GM04504 (cell line): ENCODE measurements at regions not wholly inside any gene's neighbourhood (a gene's known extent, or its start where the extent isn't known, plus 50 kb on each side); places are given as distances from the start of the nearest gene placed in this dataset.

Source experiments
- DNase-seq: peaks from one replicate; pipeline ENCODE4 v3.0.0-alpha.2; 2012; ENCODE audit warnings: low read depth

DNA sequence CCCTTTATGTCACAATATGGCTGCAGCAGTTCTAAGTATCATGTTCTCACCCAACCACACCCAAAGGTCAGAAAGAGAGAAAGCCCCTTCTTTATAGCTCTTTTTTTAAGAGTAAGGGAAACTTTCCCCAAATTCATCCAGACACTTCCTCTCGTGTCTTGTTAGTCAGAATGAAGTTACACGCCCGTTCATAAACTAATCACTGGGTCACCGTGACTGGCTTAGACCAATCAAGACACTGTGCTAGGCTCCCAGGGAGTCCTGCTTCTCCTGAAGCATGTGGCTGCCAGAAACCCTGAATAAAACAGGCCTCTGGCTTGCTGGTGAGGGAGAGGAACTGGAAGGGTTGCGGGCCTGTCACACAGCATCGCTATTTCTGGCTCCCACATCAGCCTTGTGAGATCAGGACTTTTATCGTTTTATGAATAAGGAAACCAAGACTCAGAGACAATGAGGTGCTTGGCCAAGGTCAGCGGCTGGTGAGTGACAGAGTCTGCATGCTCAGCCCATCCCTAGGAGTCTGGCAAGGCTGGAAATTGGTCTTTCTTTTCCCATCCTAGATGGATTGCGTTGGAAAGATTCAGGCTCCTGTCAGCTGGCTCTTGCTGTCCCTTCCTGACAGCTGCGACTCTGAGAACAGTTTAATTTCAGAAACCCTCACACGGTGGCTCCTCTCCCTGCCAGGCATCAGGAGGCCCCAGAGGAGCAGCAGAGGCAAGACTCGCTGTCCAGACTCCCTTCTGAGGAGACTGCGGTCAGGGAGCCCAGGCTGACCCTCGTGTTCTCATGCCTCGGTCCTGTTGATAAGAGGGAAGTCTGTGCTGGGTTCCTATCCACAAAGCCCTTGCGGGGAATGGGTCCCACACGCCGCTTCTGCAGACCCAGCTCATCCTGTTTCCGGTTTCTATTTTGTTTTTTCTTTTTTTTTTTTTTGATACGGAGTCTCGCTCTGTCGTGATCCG is 104.5 kb upstream of the TAF1B start:
- no peak for DNase-seq

DNA sequence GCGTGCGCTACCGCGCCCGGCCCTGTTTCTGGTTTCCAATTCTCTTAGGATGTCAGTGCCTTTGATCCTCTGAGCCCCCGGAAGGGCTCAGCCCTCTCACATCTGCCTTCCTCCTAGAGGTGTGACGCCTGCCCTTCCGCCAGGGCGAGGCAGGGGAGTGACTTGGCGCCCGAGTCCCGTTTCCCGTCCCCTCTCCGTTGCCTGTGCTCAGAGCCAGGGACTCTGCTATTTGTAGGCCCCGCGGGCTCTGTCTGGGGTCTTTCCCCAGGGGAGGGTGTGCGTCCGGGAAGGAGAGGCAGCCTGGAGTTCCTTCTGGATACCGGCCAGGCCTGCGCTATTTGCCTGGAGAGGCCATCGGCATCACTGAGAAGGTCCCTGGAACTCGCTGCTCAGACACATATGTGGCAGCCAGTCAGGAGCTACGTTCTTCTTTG is 103.7 kb upstream of the TAF1B start:
- no peak for DNase-seq

DNA sequence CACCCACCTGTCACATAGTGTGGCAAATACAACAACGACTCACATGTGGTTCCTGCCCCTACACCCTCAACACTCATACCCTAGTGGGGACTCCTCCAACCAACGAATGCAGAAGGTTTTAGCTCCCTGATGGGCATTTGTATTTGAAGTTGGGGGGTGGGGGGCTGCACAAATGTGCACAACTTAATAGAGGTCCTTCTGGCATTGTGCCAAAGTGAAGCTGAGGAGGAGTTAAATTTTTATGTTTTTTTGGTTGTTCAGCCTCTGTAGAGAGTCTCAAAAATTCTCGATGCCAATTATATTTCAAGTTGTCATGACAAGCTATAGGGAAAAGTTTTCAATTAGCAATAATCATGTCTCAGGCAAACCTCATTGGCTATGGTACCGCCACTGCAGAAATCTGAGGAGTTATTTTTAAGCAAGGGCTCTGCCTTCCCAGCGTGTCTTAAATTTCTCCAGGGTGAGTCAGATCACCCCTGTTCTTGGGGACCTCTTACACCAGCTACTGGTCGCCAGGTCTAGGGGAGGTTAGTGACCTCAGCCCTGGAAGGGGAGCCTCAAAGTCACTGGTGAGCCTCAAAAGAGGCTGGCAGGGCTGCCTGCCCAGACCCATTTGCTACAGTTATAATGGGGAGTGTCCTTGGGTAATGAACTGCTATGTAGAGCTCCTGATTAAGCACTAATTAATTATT is 102.7 kb upstream of the TAF1B start:
- no peak for DNase-seq

DNA sequence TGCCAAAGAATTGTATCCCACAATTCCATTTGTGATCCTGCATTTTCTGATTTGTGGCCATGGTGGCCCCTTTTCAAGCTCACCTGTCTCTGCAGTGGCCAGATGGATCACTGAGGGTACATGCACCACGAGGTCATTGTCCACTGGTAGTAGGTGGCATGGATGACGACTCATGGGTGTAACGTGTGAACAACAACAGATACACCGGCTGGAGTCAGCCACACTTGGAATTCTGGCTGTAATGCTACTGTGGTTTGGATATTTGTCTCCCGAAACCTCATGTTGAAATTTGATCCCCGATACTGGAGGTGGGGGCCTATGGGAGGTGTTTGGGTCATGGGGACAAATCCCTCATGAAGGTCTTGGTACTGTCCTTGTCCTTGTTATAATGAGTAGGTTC is 102.2 kb upstream of the TAF1B start:
- DNase-seq: no peak

DNA sequence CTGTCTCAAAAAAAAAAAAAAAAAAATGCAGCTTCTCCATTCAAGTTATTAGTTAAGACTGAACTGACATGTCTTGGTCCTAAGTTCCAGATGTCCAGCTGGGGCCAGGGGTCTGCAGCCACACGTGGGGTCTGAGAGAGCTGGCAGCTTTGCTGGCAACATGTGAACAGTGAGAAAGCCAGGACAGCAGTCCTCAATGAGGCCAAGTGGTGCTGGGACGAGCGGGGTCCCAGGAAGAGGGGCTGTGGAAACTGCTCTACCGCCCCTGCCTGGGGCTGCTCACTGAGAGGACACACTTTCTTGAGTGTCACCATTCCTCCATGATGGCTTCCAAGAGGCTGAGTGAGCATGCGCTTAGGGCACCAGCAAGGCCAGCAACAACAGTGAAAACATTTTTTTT is 100.7 kb upstream of the TAF1B start:
- no peak for DNase-seq

DNA sequence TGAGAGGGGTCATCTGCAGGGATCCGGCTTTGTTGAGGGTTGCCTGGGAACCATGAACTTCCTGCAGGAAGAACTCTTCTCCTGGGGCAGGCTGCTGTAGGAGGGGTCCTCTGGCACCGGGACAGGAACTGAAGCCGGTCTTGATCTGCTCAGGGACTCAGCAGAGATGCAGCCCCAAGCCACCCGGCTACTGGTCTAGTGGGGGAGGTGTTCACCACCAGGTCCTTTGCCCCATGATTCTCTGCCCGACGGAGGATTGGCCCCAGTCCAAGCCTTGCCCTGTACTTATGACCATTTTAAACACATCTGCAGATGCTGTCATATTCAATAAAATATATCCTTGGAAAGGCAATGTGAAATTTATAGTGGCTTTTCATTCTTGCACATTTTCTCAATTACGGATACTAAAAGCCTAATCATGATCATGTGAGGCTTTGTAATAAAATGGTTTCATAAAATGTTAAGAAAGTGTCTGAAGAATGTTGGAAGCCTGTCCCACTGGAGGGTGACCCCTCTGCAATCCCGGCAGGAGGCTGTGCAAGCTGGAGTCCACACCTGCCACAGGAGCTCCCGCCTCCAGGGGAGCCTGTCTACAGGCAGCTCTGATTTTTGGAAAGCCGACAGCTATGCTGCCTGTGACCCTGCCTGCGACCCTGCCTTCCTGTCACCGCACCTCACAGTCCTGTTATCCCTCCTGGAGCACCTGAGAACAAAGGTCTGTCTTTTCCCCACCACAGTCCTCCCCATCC is 98.8 kb upstream of the TAF1B start:
- no peak for DNase-seq

DNA sequence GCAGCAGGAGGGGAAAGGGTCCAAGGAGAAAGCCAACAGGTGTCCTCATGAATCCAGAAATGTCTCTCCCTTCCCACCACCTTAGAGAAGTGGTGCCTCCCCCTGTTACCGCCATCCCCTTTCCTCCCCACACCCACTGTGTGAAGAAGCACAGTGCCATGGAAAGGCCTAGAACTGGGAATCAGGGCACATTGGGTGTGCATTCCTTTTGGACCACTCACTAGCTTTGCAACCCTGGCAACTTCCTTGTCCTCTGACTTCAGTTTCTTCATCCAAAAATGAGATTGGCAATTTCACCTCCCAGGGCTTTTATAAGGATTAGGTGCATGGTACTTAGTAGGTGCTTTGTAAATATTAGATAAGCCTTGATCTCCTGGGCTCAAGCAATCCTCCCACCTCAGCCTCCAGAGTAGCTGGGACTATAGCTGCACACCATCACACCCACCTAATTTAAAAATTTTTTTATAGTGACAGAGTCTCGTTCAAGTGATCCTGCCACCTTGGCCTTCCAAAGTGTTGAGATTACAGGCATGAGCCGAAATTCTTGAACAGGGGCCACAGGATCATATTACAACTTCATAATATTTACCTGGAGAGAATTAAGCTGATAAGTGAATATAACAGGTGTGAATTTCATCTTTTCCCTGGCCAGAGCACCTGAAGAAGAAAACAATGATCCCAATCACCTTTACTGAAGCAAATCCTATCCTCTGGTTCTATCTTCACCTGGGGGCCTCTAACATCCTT is 97.9 kb upstream of the TAF1B start:
- no peak for DNase-seq

DNA sequence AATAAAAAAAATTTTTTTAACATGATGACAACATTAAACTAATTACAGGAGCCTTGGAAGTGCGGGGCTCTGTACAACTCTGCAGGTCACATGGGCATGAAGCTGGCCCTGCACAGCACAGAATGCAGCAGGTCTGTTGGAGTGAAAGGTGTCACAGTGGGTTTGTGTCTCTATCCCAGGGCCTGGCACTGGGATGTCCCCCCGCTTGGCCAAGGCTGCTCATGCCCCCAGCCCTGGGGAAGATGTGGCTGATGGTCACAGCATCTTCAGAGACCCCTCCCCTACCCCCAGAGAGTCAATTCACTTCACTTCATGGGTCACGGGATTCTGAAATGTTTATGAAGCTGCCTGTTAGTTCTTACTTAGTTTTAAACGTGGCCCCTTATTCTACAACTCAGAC is 95.9 kb upstream of the TAF1B start:
- no peak for DNase-seq

DNA sequence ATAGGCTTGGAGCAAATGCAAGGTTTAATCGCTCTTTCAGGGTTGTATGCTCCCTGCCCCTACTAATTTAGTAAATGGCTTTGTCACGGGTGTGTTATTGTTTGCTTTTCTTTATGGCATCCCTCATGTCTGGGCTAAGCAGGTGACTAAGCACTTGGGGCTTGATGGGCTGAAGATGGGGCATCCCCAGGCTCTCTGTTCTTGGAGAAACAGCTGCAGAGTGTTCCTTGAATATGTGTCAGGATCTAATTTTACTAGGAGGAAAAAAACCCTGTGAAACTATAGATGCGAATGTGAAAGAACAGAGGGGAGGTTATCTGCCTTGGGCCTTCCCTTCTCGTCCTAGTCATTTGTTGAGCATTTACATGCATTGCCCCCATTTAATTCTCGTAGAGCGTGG is 94.7 kb upstream of the TAF1B start:
- DNase-seq: no peak

DNA sequence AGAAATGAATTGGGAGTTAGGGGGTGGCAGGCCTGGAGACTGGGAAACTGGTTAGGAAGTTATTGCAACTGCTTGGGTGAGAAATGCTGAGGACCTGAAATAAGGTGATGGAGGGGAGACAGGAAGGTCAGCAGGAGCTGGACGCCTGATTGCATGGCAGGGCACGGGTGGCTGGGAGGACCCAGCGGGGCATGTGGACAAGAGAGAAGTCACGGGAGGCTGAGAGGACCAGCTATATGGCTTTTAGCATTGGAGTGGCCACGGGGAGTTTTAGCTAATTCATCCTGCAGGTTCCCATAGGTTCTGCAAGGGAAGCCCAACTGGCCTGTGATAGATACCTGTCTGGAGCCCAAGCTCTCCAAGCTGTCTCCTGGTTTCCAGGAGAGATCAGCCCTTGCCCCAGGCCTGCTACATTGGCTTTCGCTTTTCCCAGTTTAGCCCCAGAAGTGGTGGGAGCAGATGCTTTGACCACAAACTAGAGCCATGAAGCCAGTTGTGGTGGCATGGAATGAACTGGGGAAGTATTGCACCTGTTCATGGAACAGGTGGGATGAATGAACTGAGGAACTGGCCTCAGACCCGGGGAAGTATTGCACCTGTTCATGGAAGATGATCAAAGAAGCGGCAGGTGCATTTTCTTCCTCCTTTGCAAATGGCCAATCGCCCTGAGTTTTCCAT is 93.6 kb upstream of the TAF1B start:
- no peak for DNase-seq

DNA sequence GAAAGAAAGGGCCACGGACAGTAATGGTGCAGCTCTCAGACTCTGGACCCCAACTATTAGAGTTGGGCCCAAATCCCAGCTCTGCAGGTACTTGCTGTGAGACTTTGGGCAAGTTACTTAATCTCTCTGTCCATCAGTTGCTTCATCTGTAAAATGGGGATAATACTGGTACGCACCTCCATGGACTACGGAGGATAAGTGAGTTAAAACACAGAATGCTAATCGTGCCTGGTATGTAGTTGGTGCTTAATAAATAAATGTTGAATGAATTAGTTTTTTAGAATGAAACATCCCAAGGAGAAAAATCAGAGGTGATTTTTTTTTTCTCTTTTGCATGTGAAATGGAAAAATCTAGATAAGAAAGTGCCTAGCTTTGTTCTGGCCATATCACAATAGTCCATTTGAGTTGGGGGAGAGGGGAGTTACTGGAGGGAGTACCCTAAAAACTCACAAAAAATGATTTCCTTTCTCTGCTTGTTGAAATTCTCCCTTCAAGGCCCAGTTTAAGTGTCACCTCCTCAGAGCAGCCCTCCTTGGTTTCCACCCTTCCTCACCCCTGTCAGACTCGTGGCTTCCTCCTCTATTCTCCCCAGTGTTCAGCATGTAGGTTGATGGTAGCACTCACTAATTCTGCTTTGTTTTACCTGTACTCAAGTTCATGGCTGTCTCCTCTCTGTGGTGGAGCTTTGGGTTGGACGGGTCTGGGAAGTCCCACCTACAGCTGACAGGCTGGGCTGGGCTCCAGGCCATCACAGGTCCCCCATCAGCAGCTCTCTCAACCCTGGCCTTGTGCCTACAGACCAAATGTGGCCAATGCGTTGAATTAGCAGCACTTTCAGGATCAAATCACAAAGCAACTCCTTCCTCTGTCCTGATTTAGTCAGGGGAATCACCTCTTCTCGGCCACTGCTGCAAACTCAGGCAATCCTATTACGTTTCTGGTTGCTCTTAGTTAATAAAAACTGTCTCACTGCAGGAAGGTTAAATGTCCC is 92.8 kb upstream of the TAF1B start:
- DNase-seq: no peak

DNA sequence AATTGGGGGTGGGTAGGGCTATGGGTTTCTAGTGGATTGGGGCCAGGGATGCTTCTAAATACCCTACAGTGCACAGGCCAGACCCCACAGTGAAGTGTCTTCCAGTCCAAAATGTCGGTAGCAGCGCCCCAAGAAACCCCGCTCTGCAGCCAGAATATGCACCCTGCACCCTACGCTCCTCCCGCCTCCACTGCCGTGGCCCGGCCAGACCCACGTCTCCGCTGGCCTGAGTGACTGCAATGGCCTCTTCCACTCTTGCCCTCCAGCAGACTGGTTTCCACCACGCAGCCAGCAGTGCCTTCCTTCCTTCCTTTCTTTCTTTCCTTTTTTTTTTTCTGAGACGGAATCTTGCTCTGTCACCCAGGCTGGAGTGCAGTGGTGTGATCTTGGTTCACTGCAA is 91.4 kb upstream of the TAF1B start:
- DNase-seq: no peak

DNA sequence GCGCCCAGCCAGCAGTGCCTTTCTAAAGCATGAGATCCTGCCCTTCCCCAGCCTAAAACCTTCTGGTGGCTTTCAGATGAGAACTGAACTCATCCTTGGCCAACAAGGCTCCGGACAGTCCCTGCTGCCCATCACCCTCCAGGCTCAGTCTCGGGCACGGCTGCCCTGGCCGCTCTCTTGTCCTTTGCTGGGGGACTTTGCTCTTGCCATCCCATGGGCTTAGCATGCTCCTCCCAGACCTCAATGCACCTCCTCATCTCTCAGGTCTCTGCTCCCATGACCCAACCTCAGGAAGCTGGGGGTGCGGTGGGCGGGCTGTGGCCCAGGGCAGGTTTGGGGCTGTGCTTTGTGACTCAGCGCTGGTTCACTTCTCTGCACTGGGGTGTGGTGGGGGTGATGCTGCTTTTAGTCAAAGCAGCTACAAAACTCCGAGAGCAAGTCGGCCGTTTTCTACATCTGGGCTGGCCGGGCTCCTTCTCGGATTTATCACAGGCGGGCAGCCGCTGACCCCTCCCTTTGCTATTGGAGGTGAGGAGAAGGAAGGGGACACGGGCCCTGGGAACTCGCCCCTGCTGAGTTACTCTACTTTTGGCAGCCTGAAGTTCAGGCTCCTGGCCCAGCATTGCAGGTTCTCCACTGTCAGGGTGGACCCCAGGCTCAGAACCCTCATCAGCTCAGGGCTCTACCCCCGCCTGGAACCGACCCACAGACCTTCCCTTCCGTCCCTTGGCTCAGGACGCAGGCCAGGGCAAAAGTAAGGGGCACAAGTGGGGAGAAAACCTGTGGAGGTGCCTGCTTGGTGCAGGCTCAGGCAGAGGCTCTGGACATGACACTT is 90.6 kb upstream of the TAF1B start:
- peak; percentile 62 for DNase-seq

DNA sequence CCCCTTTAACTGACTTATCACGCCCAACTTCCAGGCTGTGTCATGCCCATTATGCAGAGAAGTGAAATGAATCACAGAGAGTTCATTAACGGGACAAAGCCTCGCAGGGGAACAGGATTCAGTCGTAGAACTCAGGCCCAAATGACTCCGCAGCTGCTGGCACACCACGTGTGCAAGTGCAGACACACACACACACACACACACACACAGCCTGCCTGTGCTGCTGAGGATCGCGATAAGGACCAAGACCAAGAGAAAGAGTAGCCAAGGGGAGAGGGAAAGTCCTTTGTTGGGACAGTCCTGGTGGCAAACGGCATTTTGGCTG is 90.0 kb upstream of the TAF1B start:
- peak; percentile 87 for DNase-seq

DNA sequence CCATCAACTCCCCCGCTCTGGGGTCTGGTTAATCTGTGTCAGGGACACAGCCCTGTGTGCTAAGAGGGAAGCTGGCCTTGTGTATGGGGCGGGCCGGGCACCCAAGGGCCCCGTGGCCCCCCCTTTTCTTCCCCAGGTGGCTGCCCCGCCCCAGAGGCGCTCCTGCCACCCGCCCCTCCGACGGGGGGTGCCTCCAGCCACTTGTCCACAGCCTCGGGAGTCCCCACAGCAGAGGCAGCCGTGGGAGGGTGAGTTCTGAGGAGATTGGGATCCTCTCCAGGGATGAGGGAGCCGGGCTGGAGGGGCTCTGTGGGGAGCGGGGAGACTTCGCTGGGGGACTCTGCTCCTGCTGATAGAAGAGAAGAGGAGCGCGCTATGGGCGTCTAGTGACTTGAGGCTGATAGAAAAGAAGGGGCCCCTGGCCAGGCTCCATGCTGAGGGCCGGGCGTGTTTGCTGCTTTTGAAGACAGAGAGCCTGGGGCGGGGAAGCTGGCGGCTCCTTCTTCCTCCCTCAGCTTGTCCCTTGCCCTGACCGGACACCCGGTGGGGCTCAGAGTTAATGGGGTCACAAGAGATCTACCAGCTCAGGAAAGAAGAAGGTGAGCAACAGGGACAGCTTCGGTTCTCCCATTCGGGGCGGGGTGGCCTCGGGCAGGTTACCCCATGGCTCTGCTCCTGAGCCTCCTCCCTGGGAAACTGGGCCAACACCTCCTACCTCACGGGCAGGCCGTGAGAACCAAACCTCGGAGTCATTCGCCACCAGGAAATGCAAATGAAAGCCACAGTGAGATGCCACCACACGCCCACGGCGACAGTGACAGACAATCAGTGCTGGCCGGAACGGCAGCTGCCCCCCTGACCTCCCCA is 89.4 kb upstream of the TAF1B start:
- DNase-seq: no peak

DNA sequence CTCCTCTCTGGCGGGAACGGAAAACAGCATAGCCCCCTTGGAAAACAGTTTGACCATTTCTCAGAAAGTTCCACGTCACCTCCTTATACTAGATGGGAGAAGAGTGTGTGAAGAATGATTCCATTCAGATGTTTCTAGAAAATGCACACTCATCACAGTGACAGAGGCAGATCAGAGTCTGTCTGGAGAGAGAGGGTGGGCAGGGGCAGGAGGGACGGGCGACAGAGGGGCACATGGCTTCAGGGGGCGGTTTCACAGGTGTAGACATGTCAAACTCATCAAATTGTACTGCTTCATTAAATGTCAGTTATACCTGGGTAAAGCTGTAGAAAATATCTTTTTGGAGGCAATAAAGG is 88.8 kb upstream of the TAF1B start:
- DNase-seq: no peak

DNA sequence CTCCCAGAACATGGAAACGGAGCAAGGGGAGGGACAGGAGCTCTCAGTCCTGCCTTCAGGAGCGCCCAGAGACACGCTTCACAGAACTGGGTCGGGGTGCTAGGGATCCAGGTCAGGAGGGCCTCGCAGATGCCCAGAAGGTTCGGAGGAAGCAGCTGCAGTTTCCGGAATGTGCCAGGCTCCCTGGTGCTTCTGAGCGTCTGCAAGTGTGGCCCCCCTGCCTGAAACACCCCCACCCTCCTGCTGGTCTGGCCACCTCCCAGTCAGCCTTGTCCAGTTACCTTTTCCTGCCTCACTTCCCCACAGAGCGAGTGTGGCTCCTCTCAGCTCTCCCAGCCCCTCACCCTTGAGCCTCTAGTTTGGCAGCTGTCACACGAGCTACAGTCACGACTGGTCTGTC is 88.3 kb upstream of the TAF1B start:
- DNase-seq: no peak

DNA sequence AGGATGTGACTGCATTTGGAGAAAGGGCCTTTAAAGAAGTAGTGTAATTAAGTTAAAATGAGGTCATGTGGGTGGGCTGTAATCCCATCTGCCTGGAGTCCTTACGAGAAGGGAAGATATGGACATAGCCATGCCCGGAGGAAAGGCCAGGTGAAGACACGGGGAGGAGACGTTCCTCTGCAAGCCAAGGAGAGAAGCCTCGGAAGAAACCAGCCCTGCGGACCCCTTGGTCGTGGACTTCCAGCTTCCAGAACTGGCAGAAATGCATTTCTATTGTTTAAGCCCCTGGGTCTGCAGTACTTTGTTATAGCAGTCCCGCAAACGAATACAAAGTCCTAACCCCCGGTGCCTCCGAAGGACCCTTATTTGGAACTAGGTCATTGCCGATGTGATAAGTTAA is 87.6 kb upstream of the TAF1B start:
- no peak for DNase-seq
